Smooth muscle cell (in vitro differentiated cells): ENCODE measurements at regions not wholly inside any gene's neighbourhood (a gene's known extent, or its start where the extent isn't known, plus 50 kb on each side); places are given as distances from the start of the nearest gene placed in this dataset.

Source experiments
- DNase-seq: peaks from one replicate; lab custom pipeline; 2025; ENCODE audit not compliant: unreplicated experiment; lab: John Stamatoyannopoulos, UW
- H2AFZ ChIP-seq: fragments of 200-600 bp; sonication (generic); 2 replicates; pipeline ENCODE4 v1.6.0; 2016; ENCODE audit warnings: antibody characterized with exemption, low read depth, mild to moderate bottlenecking
- H3F3A ChIP-seq: fragments of 200-600 bp; sonication (generic); 2 replicates; pipeline ENCODE4 v1.6.0; 2017; ENCODE audit warnings: antibody characterized with exemption, low read depth
- H3K27ac ChIP-seq: fragments of 200-600 bp; sonication (generic); 2 replicates; pipeline ENCODE4 v1.5.1; 2016; ENCODE audit warnings: low read depth, mild to moderate bottlenecking
- H3K27me3 ChIP-seq: fragments of 200-600 bp; sonication (generic); 2 replicates; pipeline ENCODE4 v1.6.1; 2016; ENCODE audit warnings: low read depth, mild to moderate bottlenecking
- H3K36me3 ChIP-seq: fragments of 200-600 bp; sonication (generic); 2 replicates; pipeline ENCODE4 v1.5.1; 2016; ENCODE audit warnings: low read depth
- H3K4me1 ChIP-seq: fragments of 200-600 bp; sonication (generic); 2 replicates; pipeline ENCODE4 v1.5.1; 2016; ENCODE audit warnings: low read depth
- H3K4me2 ChIP-seq: fragments of 200-600 bp; sonication (generic); 2 replicates; pipeline ENCODE4 v1.6.0; 2016; ENCODE audit warnings: mild to moderate bottlenecking
- H3K4me3 ChIP-seq: fragments of 200-600 bp; sonication (generic); 2 replicates; pipeline ENCODE4 v1.5.1; 2016; ENCODE audit warnings: mild to moderate bottlenecking
- H3K79me2 ChIP-seq: fragments of 200-600 bp; sonication (generic); 2 replicates; pipeline ENCODE4 v1.6.0; 2016; ENCODE audit warnings: low read depth, mild to moderate bottlenecking
- H3K9ac ChIP-seq: fragments of 200-600 bp; sonication (generic); 2 replicates; pipeline ENCODE4 v1.6.0; 2016; ENCODE audit warnings: low read depth
- H3K9me3 ChIP-seq: fragments of 200-600 bp; sonication (generic); replicated peaks from 2 replicates; pipeline ENCODE4 v1.5.1; 2016; ENCODE audit warnings: low read depth
- H4K20me1 ChIP-seq: fragments of 200-600 bp; sonication (generic); 2 replicates; pipeline ENCODE4 v1.6.0; 2016; ENCODE audit warnings: low read depth
- CTCF ChIP-seq: fragments of 200-600 bp; sonication (generic); IDR thresholded peaks from 2 replicates; pipeline ENCODE4 v1.5.1; 2017; ENCODE audit warnings: borderline replicate concordance, mild to moderate bottlenecking, antibody characterized with exemption; ENCODE audit not compliant: insufficient read depth, poor library complexity, severe bottlenecking
- WGBS: methylation state at CpG from one replicate; pipeline ENCODE4 v1.1.7; 2016; ENCODE audit warnings: low lambda C conversion rate; 5-methylcytosine and 5-hydroxymethylcytosine counted together

GRCh38 chr14:96698960-96699539, 98.1 kb upstream of the VRK1 start:
- H3K36me3 ChIP-seq, result no peaks in the 10 kb centered on the region
- H3K27ac ChIP-seq, result no peak overlapping the region
- H3K4me1 ChIP-seq, result no peaks in the 10 kb centered on the region
- no peaks in the 10 kb centered on the region for H3F3A ChIP-seq
- H3K27me3 ChIP-seq, result no peaks in the 10 kb centered on the region
- DNase-seq, result no peak
- H3K9ac ChIP-seq, result no peak overlapping the region
- H3K9me3 ChIP-seq, result no peaks in the 10 kb centered on the region
- no peaks in the 10 kb centered on the region for H3K79me2 ChIP-seq
- H2AFZ ChIP-seq, result no peak overlapping the region
- no peaks in the 10 kb centered on the region for H4K20me1 ChIP-seq
- no peak for TF ChIP-seq CTCF
- H3K4me2 ChIP-seq, result no peak overlapping the region
- H3K4me3 ChIP-seq, result no peak overlapping the region
- WGBS, result 90% methylated on average over 15 of the region's 15 CpGs

DNA sequence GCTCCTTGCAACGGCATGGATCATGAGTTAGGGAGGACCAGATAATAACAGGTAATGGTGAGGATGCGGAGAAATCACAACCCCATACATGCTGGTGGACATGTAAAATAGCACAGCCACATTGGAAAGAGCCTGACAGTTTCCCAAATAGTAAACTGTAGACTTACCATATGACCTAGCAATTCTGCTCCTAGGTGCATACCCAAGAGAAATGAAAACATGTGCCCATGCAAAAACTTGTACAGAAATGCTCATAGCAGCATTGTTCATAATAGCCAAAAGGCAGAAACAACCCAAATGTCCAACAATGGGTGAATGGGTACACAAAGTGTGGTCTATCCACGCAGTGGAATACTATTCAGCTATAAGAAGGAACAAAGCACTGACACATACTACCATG, 97.5 kb upstream of the VRK1 start:
- WGBS, result 93% methylated on average over 3 of the region's 3 CpGs
- no peak for TF ChIP-seq CTCF
- Histone ChIP-seq H3K4me1 (no peaks in the 10 kb centered on the region), H4K20me1 (no peaks in the 10 kb centered on the region), H3K4me2 (no peak overlapping the region), H3K9ac (no peak overlapping the region), H3F3A (no peaks in the 10 kb centered on the region), H3K27me3 (no peaks in the 10 kb centered on the region), H2AFZ (no peak overlapping the region), H3K36me3 (no peaks in the 10 kb centered on the region), H3K4me3 (no peak overlapping the region), H3K27ac (no peak overlapping the region), H3K9me3 (no peaks in the 10 kb centered on the region), H3K79me2 (no peaks in the 10 kb centered on the region)
- DNase-seq, result no peak

- H4K20me1 ChIP-seq, result no peaks in the 10 kb centered on the region
- no peak overlapping the region for H3K9ac ChIP-seq
- no peaks in the 10 kb centered on the region for H3K36me3 ChIP-seq
- no peaks in the 10 kb centered on the region for H3K79me2 ChIP-seq
- no peak overlapping the region for H3K27ac ChIP-seq
- WGBS, result 84% methylated on average over 6 of the region's 6 CpGs
- DNase-seq, result no peak
- no peak overlapping the region for H3K4me2 ChIP-seq
- no peaks in the 10 kb centered on the region for H3K9me3 ChIP-seq
- no peaks in the 10 kb centered on the region for H3F3A ChIP-seq
- H3K27me3 ChIP-seq, result no peaks in the 10 kb centered on the region
- H3K4me3 ChIP-seq, result no peak overlapping the region
- no peak for TF ChIP-seq CTCF
- no peak overlapping the region for H2AFZ ChIP-seq
- H3K4me1 ChIP-seq, result no peaks in the 10 kb centered on the region
These were observed 94.4 kb upstream of the VRK1 start for GRCh38 chr14:96702831-96703230.

GRCh38 chr14:96705422-96706092, 91.6 kb upstream of the VRK1 start:
- H3K27me3 ChIP-seq, result no peaks in the 10 kb centered on the region
- no peaks in the 10 kb centered on the region for H3K4me1 ChIP-seq
- H3K27ac ChIP-seq, result no peak overlapping the region
- no peak overlapping the region for H3K4me3 ChIP-seq
- no peaks in the 10 kb centered on the region for H4K20me1 ChIP-seq
- 74% methylated on average over 10 of the region's 10 CpGs for WGBS
- no peak overlapping the region for H2AFZ ChIP-seq
- no peak for DNase-seq
- no peak overlapping the region for H3K4me2 ChIP-seq
- H3K9ac ChIP-seq, result no peak overlapping the region
- H3F3A ChIP-seq, result no peaks in the 10 kb centered on the region
- no peaks in the 10 kb centered on the region for H3K79me2 ChIP-seq
- H3K36me3 ChIP-seq, result no peaks in the 10 kb centered on the region
- no peaks in the 10 kb centered on the region for H3K9me3 ChIP-seq
- TF ChIP-seq CTCF, result no peak
